ENCODE measurements at regions not wholly inside any gene's neighbourhood (a gene's known extent, or its start where the extent isn't known, plus 50 kb on each side); places are given as distances from the start of the nearest gene placed in this dataset.
"Not testable (repeated sequence)": the region's sequence is repeated elsewhere in the genome, so short reads cannot be mapped to it uniquely, and the experiment has no call there.

GRCh38 chr1:25020851-25021590, 90.9 kb upstream of the RUNX3 start:
- DNase-seq = no peak

DNA sequence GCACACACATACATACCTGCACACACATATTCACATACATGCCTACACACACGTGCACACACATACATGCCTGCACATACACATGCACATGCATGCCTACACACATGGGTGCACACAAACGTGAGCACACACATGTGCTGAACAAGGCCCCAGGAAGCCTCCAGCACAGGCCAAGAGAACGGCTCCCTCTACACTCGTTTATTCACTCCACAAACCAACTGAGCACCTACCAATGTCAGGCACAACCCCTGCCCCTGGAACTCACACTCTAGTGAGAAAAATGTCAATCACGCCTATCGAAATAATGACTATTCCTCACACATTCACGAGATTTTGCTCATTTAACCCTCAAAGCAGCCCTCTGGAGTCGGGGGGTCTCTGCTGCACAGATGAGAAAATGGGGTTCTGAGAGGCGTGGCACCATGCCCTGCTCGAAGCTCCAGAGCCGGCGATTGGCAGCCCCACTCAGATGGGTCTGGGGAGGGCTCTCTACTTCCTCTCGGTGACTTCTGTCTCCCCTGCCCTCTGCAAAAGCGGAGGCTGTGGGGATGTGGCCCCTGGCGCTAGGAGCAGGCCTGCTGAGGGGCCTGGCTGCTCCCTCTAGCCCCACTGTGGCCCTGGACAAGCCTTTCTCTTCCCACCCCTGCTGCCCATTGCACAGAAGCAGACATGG, 90.2 kb upstream of the RUNX3 start:
- no peak for DNase-seq

DNA sequence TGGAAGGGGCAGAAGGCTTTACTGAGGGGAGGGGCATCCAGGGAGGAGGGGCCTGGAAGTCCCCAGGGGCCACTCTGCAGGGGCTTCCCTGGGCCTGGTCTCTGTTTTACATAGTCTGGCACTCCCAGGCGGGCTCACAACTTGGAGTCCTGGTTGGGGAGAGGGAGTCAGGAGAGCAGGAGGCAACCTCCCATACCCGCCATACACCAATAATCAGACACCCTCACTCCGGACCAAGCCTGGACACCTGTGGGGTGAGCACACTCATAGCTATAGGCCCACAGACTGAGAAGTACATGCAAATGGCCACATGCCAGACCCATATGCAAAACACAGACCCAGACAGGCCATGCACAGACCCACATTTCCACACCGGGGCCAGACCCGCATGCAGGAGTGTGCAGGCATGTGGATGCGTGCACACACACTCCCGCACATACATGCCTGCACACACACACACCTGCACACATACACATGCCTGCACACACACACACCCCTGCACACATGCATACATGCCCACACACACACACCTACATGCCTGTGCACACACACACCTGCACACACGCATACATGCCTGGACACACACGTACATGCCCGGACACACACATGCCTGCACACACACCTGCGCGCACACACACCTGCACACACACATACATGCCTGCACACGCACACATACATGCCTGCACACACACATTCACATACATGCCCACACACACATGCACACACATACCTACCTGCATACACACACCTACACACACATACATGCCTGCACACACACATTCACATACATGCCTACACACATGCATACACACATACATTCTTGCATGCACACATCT, 89.5 kb upstream of the RUNX3 start:
- no peak for DNase-seq

DNA sequence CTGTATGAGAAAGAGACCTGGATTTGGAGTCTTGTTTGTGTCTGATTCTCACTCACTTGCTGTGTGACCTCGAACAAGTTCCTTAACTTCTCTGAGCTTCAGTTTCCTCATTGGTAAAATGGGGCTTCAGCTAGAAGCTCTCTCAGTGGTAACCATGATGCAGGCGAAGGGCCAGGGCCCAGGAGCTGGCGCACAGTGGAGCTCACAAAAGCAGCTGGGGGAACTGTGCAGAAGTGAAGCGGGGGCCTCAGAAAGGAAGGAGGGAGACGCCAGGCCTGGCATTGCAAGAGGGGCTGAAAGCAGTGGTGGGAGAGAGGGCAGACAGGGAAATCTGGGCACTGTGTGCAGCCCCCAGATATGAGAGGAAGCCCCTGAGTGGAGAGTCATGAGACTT, 88.9 kb upstream of the RUNX3 start:
- no peak for DNase-seq

DNA sequence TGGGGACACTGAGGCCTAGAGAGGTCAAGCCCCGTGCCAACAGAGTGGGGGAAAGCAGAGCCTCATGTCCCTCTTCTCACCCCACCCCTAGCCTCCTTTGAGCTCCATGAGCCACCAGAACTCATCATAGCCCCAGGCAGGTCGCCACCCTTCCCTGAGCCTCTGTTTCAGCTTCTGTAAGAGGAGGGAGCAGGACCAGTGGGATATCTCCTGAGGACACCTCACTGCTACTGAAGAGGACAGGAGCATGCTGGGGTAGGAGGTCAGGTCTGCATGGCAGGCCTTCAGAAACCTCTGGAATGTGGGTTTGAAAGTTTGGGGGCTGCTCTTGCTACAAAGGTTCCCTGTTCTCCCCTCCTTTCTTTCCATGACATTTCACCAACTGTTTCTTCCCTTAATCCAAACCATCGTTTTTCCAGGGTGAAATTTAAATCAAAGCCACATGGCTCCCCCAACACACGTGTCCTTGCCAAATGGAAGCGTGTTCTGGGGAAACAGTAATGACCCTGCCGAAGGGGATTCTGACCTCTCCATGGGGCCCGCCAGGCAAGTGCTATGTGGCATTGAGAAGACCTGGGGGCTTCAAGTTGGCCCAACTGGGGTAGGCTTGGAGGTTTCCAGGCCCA, 88.1 kb upstream of the RUNX3 start:
- no peak for DNase-seq

GRCh38 chr1:25017436-25018109, 87.5 kb upstream of the RUNX3 start:
- no peak for DNase-seq

DNA sequence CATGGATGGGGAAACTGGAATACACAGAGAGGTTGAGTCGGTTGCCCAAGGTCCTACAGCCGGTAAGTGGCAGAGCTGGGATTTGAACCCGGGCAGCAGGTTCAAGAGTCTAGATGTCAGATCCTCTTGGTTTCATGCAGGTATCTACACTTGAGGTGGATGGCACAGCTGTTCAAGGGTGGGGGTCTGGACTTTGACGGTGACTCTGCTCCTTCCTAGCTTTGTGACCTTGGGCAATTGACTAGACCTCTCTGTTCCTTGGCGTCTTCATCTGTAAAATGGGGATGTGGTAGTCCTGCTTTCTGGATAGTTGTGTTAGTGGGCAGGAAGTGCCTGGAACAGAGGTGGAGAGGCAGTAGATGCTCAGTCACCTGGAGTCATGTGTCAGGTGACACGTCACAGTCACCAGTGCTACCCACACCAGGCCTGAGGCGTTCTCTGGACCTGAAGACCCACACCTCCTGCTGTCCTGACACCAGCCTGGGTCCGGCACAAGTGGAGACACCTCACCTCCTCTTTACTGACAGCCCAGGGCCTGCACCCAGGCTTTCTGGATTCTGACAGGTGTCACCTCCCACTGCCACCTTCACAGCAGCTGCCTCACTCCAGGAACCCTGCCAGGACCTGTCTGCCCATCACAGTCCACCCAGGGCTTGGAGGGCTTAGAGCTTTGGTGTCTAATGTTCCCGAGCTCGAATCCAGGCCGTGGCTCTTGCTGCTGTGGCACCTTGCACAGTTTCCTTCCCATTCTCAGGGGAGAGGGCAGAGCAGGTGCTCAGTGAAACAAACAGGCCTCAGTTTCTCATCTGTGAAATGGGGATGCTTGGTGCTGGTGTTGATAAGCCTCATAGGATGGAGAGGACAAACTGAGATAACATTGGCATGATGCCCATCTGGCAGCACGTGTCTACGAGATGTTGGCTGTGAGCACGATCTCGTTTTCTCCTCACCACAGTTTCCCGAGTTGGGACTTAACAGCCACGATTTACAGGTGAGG, 83.2 kb upstream of the RUNX3 start:
- no peak for DNase-seq

DNA sequence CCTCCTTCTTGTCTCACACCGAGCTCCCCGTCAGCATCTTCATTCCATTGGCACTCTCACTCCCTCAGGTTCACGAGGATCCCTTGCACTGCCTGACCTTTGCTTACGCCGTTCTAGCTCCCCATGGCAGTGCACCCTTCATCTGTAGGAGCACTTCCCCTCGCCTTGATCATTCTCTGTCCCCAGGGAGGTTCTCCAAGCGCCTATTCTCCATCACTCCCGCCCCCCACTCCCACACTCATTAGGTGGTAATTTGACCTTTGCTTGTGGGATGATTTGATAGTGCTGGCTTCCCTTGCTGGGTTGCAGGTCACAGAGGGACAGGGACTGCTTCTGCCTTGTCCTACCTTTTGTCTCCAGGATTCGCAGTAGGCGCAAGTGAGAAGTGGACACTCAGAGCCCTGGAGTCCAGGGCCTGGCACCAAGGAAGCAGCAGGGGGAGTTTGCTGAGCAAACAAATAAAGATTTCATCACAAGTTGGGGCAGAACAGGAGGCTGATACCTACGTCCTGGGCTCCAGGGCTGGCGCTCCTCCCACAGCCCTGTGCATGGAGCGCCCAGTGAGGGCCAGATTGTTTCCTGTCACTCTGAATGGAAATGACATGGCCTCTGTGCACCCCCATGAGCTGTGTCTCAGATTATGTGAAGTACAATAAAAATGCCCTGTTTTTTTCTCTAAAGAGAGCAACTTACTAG, 82.0 kb upstream of the RUNX3 start:
- DNase-seq = no peak

- no peak for DNase-seq
Observed at GRCh38 chr1:25011275-25011674, 81.2 kb upstream of the RUNX3 start.

DNA sequence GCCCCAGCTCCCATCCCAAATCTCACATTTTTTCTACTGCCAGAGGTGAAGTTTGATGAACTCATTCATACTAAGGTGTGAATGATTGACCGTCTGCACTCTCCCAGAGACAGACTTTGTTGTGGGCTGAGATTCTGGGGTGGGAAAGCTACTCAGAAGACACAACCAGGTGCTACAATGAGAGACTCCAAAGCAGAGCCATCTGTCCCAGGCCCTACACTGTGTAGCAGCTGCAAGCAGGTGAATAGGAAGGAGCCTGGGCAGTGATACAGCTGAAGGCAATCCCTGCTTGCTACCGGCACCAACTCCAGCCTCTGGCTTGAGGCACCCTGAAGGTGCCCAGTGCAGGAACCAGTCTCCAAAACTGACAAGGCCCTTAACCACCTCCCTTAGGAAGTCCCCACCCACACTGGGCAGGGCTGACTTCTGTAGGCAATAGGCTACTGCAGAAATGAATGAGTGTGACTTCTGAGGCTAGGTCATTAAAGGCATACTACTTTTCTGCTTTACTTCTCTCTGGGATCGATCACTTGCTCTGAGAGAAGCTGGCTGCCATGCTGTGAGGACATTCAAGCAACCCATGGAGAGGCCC, 79.7 kb upstream of the RUNX3 start:
- DNase-seq = no peak

DNA sequence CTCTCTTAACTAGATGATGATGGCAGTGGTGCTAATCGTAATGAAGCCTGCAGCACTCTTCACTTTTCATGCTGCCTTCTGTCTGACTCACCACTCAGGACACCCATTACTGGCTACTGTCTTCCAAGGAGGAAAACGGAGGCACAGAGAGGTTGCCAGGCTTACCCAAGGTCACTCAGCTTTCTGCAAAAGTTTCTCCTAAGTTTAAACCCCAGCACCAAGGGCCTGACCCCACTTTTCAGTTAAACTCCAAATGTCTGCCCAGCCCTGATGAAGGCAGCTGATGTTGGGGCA, 78.1 kb upstream of the RUNX3 start:
- DNase-seq = no peak

DNA sequence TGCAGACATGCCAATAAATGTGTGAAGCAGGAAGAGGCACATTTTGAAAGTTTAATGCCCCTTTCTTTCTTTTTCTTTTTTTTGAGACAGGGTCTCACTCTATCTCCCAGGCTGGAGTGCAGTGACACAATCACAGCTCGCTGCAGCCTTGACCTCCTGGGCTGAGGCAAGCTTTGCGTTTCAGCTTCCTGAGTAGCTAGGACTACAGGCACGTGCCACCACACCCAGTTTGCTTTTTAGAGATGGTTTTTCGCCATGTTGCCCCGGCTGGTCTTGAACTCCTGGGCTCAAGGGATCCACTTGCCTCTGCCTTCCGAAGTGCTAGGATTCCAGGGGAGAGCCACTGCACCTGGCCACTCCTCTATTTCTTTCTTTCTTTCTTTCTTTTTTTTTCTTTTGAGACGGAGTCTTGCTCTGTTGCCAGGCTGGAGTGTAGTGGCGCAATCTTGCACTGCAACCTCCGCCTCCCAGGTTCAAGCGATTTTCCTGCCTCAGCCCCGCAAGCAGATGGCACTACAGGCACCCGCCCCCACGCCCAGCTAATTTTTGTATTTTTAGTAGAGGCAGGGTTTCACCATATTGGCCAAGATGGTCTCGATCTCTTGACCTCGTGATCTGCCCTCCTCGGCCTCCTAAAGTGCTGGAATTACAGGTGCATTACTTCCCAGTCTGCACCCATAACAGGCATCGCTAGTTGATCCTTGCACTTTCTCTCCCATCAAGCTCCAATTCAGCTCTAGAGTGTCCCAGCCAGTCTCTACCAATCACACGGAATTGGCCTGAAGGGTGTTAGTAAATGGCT, 77.5 kb upstream of the RUNX3 start:
- not testable (repeated sequence) for DNase-seq

DNA sequence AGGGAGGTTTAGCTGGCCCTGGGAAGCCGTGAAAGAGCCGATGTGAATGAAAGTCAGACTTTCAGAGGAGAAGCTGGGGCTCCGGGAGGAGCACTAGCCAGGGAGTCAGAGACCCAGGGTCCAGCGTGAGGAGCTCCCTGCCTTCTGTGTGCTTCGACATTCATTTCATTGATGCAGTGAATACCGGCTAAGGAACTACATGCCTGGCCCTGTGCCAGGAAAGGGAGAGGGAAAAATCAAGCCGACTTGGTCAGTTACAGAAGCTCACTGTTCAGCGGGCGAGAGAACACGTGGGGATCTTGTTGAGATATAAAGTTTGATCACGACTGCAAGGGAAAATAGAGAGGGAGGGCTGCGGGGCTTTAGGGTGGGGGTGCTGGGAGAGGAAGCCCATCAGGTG, 76.7 kb upstream of the RUNX3 start:
- DNase-seq = no peak

GRCh38 chr1:25004355-25004754, 74.3 kb upstream of the RUNX3 start:
- no peak for DNase-seq

GRCh38 chr1:25003457-25004190, 73.5 kb upstream of the RUNX3 start:
- DNase-seq = no peak

DNA sequence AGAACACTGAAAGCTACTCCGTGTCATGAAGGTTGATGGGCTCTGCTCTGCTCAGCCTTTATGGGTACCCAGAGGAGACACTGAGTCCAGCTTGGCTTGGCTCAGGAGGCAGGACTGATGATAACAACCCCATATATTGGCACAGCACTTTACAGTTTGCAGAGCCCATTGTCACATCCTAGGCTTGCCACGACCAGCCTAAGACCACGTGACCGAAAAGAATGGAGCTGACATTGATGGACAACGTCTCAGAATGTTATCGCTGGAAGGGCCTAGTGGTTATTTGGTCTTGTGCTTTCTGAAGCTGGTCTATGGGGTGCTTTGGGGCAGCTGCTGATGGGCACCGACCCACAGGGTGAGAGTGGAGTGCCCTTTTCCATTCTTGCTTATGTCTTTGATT, 72.9 kb upstream of the RUNX3 start:
- DNase-seq = no peak

DNA sequence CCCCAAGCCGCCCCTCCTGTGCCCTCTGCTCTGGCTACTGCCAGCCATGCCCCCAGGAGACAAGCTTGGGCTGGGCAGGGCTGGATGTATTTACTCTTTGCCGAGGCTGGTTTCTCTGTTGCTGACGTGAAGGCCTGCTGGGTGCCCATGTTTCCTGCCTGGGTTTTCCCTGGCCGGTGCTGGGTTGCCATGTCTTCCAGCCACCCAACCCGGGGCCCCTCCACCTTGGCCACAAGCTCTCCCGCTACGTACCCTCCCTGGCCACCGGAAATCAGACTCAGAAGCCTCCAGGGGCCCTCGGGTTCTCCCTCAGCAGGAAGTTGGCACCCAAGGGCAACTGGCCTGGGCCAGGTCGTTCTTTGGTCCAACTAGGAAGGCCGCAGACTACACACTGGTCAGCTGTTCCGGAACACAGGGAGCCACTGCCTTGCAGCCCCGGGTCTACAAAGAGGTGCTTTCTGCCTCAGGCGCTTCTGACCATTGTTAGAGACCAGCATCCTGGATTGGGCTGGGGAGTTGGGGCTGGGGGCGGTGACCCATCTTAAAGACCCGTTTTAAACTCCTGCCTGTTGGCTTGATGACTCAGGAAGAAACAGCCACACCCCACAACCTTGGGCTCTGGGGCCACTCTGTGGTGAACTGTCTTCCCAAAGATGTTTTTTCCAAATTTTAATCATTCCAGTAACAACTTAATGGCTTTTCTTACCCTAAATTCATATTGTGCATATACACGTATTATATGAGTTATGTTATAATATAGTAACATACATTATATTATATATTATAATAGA, 71.2 kb upstream of the RUNX3 start:
- DNase-seq = no peak

- no peak for DNase-seq
Observed at GRCh38 chr1:24999906-25000305, 69.8 kb upstream of the RUNX3 start.
